ENCODE measurements at regions not wholly inside any gene's neighbourhood (a gene's known extent, or its start where the extent isn't known, plus 50 kb on each side); places are given as distances from the start of the nearest gene placed in this dataset.
A peak's percentile ranks its signal among the peaks of the same experiment; 100 is the strongest.

- no peak overlapping the region for H3K4me3 ChIP-seq (ENCODE audit: low read depth, low read length)
- no peak for TF ChIP-seq CTCF (IDR thresholded peaks at IDR 0.05; ENCODE audit: low read depth, low read length)
These were observed 168.7 kb upstream of the ITGB1 start for GRCh38 chr10:33126742-33127141.

DNA sequence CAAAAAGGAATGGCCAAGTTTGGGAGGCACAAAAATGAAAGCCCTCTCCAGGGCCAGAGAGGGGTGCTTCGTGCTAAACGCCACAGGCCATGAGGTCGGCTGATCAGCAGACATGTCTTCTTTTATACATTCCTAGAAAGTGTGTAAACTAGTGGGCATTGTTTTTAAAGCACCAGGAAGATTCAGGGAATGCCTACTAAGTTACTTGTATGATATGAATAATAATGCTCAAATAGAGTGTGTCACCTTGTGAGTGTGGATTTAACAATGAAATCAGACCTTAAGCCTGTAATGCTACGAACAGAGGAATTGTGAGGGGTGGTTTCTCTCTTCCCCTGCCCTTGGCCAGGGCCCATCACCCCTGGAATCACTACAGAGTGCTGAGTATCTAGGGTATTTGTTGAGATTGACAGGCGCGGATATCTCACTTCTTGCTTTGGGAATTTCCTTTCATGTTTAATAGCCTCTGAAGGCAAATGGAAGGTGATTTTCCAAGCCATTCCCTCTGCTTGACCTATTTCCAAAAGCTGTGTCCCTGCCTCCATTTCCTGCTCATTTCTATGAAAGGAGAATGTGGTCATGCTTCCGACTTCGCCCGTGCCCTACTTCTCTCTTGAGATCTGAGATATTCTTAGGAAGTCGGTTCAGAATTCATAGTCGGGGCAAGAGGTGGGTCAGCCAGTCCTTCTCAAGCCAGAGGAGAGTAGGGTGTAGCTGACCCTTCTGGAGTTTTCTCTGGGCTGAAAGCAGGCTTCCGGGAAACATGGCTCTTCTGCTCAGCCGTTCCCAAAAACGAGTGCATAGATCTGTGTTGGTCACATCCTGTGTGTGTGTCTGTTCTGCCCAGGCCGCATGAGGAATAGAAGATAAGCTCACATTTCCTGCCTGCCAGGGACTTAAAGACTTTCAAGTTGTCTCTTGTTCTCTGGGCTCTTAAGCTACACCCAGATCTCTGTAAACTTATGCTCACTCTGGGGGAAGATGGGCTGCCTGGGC, 167.8 kb upstream of the ITGB1 start:
- H3K4me3 ChIP-seq (ENCODE audit: low read depth, low read length), result no peak overlapping the region
- no peak for TF ChIP-seq CTCF (IDR thresholded peaks at IDR 0.05; ENCODE audit: low read depth, low read length)

- no peak overlapping the region for H3K4me3 ChIP-seq (ENCODE audit: low read depth, low read length)
- TF ChIP-seq CTCF (IDR thresholded peaks at IDR 0.05; ENCODE audit: low read depth, low read length), result no peak
These were observed 167.1 kb upstream of the ITGB1 start for GRCh38 chr10:33125111-33125510.

- H3K4me3 ChIP-seq (ENCODE audit: low read depth, low read length), result no peak overlapping the region
- TF ChIP-seq CTCF (IDR thresholded peaks at IDR 0.05; ENCODE audit: low read depth, low read length), result no peak
These were observed 165.7 kb upstream of the ITGB1 start for GRCh38 chr10:33123680-33124079.

DNA sequence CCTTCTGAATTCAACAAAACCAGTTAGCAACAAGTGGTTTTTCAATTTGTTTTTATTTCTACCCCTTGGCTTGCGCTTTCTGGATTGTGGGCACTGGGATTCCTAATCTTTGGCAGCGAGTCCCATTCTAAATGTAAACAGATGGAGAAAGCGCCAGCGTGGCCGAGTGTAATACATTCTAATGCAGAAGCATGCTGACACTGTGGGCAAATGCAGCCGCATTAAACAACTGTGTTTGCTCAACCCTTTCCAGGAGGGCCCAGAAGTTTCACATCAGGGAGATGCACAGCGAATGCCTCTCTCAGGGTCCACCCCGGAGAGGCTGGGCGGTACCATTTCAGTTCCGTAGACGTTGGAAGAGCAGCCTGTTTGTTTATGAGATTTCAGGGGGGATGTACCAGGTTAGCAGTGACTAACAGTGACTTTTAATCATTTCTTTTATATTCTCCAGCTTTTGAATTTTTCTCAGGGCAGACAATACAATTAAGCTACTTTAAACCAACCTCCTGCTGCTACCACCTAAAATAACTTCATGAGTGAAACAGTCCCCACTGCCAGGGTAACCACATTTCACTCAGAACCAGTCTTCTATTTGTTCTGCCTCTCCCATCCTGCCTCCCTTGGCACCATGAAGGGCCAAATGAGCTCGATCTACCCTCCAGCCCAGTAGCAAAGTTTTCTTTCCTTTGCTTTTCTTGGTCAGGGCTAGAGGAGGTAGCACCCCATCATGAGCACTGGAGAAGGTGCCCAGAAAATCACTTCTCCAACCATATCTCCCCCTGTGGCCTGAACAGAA, 164.2 kb upstream of the ITGB1 start:
- no peak for TF ChIP-seq CTCF (IDR thresholded peaks at IDR 0.05; ENCODE audit: low read depth, low read length)
- H3K4me3 ChIP-seq (ENCODE audit: low read depth, low read length), result peak overlapping the region; percentile 25; the same call in 1 of the 2 replicates

DNA sequence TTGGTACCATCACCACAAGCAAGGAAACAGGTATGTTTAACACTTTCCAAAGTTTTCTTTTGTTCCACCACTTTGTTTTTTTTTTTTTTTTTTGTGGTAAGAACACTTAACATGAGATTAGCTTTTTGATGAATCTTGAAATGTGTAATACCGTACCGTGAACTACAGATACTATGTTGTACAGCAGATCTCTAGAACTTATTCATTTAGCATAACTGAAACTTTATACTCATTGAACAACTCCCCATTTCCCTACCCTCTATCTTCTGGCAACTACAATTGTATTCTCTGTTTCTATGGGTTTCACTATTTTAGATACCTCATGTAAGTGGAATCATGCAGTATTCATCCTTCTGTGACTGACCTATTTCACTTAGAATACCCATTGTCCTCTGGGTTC, 162.7 kb upstream of the ITGB1 start:
- no peak overlapping the region for H3K4me3 ChIP-seq (ENCODE audit: low read depth, low read length)
- no peak for TF ChIP-seq CTCF (IDR thresholded peaks at IDR 0.05; ENCODE audit: low read depth, low read length)

- no peak for TF ChIP-seq CTCF (IDR thresholded peaks at IDR 0.05; ENCODE audit: low read depth, low read length)
- no peak overlapping the region for H3K4me3 ChIP-seq (ENCODE audit: low read depth, low read length)
These were observed 162.2 kb upstream of the ITGB1 start for GRCh38 chr10:33120275-33120674.
